SW 1271 (cell line): ENCODE measurements at regions not wholly inside any gene's neighbourhood (a gene's known extent, or its start where the extent isn't known, plus 50 kb on each side); places are given as distances from the start of the nearest gene placed in this dataset.

Experiments
- DNase-seq, 2 experiments: peaks; one replicate each; lab custom pipeline; 2025; lab: John Stamatoyannopoulos, UW

DNA sequence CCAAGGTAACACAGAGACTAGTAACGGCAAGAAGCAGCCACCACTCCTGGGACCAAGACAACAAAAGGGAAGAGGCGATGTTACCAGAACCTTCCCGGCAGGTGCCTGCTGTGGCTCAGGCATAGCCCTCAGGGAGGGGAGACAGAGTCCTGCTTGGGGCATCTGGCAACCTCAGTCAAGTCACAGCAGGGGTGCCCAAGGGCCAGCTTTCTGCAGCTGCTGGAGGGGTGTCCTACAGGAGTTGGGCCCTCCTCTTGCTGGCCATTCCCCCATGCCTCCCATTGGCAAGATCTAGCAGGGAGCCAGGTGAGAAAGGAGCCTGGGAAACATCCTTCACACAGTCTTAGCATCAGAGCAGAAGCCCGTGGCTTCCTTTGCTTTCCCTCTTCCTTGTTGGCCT is 197.3 kb upstream of the IL12A start:
- no peak for DNase-seq

DNA sequence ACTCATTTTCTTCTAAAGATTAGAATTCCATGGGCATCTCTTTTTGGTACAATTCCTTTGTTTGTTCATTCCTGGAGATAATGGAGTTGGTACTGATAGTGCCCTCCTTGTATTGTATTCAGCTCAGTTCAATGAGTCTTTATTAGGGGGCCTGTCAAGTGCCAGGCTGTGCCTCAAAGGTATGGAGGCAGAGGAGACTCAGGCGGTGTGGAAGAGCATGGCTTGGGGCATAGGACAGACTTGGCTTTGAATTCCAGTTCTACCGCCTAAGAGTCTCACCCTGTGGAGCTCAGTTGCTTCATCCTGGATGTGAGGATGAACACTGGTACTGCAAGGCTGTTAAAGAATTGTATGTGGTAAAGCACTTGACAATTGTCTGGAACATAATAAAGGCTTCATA is 196.6 kb upstream of the IL12A start:
- DNase-seq: no peak

DNA sequence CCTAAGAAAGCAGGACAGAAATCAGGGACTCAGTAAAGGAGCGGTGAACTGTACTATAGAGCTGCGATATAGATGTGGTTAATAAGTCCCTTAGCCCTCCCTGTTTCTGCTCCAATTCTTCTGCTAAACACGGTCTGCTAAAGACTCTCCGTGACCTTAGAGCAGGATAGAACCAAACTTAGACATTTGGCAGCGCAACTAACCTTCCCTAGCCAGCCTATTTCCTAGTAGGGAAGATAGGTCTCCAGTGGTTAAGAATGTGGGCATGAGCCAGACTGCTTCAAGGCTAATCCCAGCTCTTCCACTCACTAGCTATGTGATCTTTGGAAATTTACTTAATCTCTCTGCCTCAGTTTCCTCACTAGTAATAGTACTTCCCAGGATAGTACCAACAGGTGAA is 193.6 kb upstream of the IL12A start:
- DNase-seq: no peak

DNA sequence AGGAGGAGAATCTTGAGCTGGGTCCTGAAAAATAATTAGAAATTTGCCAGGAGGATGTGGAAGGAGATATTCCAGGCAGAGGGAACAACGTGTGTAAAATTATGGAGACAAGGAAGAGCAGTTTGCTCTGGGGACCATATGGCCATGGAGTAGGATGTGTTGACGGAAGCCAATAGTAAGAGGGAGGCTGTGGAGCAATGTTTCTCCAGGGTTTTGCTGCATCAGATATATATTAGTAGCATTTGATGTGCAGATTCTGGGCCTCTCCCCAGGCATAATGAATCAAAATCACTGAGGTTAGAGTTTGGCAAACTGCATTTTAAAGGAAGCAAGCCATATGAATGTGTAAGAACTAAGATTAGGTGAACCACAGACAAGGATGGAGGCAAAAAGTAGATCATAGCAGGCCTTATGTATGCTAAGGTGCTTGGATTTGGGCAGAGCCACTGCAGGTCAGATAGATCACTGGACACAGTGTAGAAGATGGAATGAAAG is 192.9 kb upstream of the IL12A start:
- DNase-seq: no peak

DNA sequence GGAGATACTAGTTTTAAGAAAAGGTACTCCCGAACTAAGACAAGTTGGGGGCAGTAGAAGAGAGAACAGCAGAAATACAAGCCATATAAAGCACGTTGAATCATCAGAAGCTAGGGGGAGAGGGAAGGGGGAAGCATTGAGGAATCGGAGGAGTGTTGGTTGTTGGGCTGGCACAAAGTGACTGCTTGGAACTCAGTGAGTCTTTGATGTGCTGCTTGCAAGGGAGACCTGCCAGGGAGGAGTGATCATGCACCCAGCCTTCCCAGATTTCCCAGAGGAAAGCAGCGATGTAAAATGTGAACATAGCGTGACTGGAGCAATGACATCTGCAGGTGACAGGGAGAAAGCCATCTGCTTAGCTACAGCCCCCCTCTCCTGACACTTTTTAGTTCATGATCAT is 192.4 kb upstream of the IL12A start:
- DNase-seq: no peak

DNA sequence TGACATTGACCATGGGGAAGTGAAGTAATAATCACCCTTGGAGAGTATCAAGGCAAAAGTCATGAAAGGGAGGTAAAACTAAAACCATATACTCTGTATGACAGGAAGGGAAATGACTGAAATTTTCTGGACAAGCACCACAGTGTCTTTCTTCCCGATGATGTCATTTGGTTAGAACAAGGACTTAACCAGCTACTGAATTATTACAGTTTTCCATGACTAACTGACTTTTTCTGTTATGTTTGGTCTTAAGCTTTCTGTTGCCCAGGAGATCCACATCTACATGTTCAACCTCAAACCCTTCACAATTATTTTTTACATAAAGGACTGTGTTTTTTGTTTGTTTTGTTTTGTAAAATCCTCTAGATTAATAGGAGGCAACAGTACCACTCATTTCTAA is 191.9 kb upstream of the IL12A start:
- DNase-seq: peak in 1 of 2 experiments; percentile 41

DNA sequence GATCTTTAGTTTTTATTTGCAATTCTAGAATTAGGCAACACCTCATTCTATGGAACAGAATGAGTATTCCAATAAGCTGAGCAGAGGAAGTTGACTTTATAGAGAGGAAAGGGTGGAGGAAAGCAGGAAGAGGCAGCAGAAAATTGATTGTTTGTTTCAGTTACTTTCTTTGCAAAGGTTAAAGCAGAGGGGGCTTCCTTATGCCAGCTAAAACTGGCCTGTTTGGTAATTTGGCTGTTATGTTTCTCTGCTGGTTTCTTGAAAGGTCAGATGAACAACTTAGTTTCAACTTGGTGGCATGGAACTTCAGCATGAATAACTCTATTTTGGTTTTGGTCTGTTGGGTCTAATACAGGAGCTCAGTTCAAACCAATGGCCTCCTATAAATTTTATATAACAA is 190.9 kb upstream of the IL12A start:
- no peak for DNase-seq

DNA sequence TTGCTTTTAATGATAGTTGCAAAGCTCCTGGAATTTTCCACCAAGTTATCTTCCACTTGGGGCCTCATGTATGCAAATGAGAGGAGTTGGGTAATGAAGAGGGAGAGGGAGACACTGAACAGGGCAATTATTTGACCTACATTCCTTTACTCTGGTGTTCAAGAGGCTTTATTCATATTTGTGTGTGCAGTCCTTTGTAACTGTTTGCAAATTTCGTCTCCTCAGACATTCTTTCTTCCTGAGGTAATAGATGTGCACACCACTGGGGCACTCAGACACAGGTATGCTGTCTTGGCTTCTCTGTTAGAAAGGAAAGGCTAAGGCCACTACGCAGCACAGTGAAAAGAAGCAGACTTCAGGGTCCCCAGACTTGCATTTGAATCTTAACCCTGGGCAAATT is 189.7 kb upstream of the IL12A start:
- no peak for DNase-seq

DNA sequence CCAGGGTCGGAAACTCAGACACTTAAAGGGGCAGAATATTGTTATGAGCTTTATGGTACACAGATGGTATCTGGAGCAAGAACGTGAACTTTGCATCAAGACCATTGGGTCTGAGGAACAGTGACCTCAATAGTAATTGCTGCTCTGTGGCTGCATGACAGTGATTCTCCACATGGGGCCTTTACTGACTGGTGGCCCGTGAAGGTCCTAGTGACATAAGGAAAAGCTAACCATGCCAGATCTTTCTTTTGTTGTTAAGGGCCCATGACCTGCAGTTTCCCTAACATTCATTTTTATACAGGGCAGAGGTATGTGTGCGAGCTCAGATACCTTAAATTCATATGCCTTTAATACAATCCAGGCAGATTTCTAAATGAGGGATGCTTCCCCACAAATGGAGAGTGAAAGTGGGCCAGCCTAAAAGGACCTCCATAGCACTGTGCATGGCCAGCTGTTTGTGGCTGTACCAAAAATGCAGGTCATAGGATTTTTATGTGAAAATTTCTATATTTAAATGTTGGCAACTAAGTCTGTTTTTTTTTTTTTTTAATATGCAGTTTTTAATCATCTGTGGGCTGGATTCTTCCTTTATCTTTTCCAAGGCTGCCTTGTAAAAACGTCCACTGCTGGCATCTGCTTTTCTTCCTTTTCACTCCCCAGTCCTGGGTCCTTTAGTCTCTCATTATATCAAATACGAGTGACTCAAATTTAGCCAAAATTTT is 188.0 kb upstream of the IL12A start:
- DNase-seq: no peak

DNA sequence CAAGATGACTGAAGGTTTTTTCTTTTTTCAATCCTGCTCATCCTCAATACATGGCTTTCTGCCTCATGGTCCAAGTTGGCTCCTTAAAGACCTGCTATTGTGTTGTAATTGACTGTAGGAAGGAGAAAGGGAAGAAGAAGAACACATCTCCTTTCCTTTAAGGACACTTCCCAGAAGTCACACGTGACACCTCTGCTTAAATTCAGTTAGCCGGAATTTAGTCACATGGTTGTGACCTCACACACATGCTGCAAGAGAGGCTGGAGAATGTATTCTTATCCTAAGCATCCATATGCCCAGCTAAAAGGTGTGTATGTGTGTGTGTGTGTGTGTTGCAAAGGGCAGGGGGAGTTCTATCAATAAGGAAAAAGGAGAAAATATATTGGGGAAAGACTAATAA is 185.8 kb upstream of the IL12A start:
- DNase-seq: no peak

DNA sequence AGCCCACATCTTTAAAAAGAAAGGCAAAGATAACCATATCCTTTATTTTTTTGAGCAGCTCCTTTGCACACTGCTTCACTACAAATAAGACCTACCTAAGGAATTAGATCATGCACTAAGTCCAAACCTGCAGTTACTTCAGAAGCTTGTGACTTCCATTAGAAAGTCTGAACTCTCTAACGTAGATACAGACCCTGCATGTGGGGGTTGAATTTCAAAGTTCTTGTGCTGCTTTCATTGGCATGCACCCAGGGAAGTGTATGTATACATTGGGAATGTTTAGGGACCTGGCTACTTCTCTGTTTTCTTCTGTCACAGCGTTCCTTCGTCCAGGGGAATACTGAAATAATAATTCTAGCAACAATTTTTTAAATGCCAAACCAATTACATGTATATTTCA is 185.2 kb upstream of the IL12A start:
- DNase-seq: no peak

DNA sequence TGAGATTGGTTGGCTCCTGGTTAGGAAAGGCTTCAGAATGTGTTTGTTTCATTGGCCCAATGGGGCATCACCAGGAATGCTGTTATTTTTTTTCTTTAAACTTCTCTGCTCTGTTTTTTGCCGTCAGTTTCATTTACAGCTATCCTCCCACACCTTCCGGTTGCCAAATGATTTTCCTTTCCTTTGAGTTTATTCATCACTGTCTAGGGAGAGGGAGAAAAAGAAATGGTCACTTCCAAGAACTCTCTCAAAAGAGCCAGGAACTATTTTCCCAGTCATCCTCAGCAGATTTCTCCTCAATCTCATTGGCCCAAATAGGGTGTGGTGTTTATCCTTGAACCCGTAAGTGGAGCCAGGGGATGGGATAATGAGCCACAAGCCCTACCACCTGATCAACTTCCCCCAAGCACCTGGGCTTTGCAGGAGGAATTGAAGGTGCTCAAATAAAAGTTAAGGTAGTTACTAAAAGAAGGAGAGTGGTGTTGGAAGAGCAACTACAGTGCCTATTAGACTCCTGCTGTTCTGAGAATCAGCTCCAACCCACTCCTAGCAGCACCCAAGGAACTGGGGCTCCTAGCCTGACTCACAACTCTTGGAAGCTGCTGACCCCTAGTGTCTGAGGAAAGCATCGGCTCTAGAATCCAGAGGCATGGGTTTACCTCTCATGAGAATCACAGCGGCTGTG is 183.8 kb upstream of the IL12A start:
- peak; percentile 38 to 77 for DNase-seq

DNA sequence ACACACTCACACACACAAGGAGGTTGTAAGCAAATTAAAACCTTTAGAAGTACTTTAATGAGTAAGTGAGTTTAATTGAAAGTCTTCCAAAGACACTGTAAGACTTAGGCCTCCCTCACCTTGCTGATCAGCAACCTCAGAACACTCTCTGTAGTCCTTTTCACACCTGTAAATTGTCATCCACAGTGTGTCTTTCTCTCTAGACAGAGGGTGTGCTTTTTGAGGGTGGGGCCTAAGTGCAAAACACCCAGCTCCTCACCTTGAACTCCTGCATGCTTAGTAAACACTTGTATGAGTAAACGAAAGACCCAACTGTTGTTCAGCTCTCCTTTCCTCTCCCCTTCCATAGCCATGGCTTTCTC is 183.2 kb upstream of the IL12A start:
- DNase-seq: no peak

DNA sequence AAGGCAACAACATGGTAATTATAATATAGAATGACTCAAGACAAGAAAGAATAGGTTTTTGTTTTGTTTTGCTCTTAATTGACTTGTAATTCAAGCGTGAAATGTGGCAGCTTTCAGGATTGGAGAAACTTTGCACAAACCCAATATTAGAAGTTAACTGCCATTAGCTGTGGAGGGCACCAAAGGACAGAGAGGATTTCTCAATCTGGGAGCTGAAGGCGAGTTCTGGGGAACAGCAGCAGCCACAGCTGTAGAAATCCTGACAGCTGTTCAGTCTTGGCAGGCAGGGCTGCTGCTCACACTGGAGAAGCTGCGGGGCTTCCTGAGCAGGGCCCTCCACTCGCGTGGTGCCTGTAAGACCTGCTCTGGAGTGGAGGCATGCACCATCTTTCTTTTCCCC is 182.2 kb upstream of the IL12A start:
- DNase-seq: no peak

DNA sequence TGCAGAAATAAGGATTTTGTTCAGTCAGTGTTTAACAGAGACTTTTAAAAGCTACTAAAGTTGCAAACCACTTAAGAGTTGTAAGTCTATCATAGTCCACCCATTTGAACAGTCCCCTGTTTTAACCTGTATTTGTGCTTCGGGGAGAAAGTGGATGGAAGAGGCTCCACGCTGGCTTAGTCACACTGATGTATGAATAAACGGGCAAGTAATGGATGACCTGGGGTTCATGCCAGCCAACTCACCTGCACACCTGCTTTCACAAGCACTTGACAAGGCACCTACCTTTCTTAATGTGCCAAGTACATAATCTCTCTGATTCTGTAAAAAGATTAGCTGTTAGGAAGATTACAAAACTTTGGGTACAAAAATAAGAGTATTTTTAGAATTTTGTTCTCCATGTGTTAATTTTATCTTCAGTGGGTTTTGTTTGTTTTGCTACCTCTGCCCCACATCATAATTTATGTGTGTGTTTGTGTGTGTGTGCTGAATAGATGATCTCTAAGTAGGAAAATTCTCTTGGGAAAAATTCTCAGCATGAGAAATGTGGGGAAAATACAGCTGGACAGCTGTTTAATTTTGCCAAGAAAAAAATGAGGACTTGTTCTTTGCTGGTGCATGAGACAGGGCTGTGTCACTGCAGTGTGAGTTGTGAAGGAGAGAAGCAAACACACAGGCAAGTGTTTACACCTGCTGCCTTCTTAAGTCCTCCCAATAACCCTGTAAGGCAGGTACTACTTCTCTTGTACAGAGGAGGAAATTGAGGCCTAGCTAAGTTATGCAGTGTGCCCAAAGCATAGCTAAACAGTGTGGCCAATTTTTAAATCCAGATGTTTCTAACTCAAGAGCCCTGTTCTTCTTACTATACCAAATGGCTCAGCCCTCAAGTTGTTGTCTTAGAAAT is 181.2 kb upstream of the IL12A start:
- DNase-seq: no peak

DNA sequence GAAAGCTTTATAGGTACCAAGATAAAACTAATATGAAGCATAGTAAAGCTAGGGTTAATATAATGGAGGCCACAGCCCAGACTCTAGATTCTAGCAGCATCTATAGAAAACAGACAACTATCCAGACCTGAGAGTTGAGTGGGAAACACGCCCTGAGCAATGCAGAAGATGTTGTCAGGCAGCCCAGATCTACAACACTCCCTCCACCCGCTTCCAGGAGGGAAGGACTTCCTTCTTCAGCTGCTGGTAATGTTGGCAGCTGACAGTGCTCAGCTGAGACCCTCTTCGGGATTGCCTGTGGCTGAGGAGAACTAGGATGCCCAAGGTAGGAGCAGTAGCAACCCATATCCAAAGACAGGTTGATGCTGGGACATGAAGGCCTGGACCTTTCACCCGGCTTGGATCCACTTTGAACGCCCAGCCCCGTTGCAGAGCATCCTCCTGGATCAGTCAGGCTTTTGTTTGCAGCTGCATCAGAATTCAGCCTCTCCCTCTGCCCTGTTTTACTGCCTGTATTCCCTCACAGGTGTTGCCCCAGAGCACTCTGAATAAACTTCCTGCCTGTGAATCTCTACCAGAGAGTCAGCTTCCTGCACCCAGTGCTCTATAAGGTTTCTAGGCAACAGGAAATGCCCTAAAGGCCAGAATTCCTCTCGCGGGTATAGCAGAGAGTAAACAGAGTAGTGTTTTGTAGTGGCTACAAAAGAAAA is 174.7 kb upstream of the IL12A start:
- peak; percentile 56 to 87 for DNase-seq

DNA sequence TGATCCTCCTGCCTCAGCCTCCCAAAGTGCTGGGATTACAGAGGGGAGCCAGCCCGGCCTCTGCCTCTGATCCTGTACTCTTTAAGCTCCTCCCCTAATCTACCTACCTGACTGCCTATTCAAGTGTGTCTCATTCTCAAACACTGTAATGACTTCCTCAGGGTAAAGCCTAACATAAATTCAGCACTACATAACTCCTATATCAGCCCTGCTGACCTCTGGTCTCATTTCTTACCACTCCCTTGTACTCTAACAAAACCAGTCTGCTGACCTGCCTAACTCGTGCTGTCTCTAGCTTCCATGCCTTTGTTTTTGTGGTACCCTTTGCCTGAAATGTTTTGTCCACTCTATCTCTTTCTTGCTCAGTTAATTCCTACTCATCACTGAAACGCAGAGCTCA is 172.1 kb upstream of the IL12A start:
- no peak for DNase-seq

DNA sequence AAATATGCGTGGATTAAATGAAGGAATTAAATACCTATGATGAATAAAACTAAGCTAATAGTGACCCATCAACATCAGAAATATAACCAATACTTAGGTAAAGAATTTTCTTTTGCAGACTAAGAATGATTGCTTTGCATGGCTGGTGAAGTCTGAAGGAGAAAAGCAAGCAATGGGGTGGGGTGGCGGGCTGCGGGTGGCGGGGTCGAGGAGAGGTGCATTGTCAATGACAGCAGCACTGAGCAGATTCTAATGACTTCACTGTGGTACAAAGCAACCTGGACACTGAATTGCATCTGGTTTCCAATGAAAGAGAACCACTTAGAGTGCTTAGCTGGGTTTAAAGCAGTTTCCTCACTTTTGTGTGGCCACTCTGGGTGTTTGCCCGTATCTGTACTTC is 171.5 kb upstream of the IL12A start:
- DNase-seq: no peak

DNA sequence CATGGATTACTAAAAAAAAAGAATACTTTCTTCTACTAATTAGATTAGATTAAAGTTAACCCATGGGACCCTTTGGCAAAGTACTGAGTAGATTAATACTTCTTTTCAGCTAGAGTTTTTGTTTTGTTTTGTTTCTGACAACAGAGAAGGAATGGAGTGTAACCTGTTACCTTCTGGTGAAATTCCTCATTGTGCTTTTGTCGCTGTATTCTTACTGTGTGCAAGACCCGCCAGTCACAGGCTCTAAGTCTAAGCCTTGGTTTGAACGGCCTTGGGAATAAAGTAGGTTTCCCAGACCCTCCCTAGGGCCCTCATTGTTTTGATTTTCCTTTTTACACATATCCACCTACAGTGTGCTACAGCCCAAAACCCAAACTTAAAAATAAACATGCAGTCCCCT is 171.1 kb upstream of the IL12A start:
- DNase-seq: no peak

DNA sequence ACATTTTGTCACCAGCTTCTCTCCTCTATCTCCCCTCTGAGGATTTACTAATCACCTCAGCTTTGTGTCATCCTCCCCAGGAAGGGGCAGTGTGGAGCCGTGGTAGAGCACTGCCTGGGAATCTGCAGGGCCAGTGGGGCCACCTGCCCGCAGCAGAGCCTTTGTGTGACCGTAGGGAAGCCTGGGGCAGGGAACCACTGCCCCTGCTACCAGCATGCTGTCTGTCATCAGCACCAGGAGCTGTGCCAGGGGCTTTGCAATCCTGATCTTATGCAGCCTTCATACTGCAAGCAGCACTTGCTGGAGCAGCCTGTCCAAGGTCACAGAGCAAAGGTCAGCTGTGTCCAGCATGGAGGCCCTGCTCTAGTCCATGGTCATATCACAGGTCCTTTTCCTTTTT is 170.2 kb upstream of the IL12A start:
- DNase-seq: no peak

DNA sequence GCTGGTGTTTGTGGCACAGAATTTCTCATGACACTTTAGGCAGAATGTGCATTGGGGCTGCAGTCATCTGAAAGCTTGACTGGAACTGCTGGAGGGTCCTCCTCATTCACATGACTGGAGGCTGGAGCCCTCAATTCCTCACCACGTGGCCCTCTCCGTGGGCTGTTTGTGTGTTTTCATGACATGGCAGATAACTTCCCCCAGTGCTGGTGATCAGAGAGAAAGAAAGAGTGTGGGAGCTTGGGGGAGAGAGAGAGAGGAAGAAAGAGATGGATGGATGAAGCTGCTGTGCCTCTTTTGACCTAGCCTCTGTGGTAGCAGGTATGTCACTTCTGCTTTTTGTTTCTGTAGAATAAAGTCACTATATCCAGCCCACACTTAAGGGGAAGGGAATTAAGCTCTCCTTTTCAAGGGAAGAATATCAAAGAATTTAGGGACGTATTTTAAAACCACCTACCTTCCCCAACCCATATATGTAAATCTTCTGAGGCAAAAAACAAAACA is 169.6 kb upstream of the IL12A start:
- DNase-seq: no peak

DNA sequence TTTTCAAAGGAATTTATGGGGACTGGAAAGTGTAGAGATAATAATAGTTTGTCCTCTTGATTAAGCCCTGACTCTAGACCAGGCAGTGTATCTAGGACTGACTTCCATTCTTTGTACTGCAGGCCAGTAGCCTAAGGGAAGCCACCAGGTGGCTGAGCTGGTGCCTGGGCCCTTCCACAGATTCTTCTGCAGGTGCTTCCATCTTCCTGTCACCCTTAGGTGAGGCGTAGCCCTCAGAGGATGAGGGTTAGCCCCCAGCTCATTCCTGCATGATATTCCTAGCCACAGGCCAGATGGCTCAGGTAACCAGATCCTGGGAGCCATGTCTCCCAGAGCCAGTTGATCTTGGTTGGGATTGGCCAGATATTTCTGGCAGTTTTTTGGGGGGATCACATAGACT is 169.0 kb upstream of the IL12A start:
- DNase-seq: no peak
